NT2/D1 (cell line): ENCODE measurements at regions not wholly inside any gene's neighbourhood (a gene's known extent, or its start where the extent isn't known, plus 50 kb on each side); places are given as distances from the start of the nearest gene placed in this dataset.

Source experiments
- SUZ12 ChIP-seq: IDR thresholded peaks from 2 replicates; pipeline ENCODE4 v1.6.1; 2011; ENCODE audit not compliant: insufficient read length, insufficient read depth; ENCODE audit errors: extremely low read depth
- YY1 ChIP-seq: IDR thresholded peaks from 2 replicates; pipeline ENCODE4 v1.6.1; 2011; ENCODE audit not compliant: insufficient read length, insufficient read depth
- ZNF274 ChIP-seq: IDR thresholded peaks from 2 replicates; pipeline ENCODE4 v1.6.1; 2011; ENCODE audit warnings: mild to moderate bottlenecking, low read depth, low read length

DNA sequence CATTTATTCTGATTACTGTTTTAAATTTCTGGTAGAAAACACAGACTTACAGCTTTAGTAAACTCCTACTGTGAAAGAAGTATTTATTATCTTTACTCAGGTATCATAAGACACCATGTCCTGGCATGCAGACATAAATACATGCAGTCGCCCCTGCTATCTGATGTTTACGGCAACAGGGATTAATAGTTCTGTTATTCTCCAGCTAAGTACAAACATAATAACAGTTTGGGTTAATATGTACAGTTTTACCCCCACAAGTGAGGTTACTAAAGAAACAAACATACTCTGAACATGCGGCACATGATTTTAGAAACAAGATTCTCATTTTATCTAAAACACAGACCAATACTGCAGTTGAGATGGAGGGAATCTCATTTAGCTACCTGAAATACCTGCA, 170.8 kb downstream of the ABCA8 start:
- TF ChIP-seq ZNF274, result no peak
- no peak for TF ChIP-seq YY1
- no peak for TF ChIP-seq SUZ12
